WTC11 (cell line): ENCODE measurements at regions not wholly inside any gene's neighbourhood (a gene's known extent, or its start where the extent isn't known, plus 50 kb on each side); places are given as distances from the start of the nearest gene placed in this dataset.

Source experiments
- ATAC-seq: fragments of 200-7000 bp; cut with Tn5 transposase; 2 replicates; pipeline ENCODE4 v1.10.0; 2021; ENCODE audit warnings: mild to moderate bottlenecking, moderate library complexity
- CTCF ChIA-PET: fragments of 300-600 bp; sonication (Branson Sonifier 250); formaldehyde crosslinking; loops from one replicate; lab custom pipeline; 2021; ENCODE audit warnings: antibody characterized with exemption; lab: Charles Lee
- POLR2A ChIA-PET: fragments of 350-600 bp; sonication (Branson Sonifier 250); formaldehyde crosslinking; loops from one replicate; lab custom pipeline; 2021; ENCODE audit warnings: antibody characterized with exemption; lab: Charles Lee
- DNase-seq: peaks from one replicate; pipeline ENCODE4 v3.0.0; 2021; ENCODE audit warnings: low spot score
- H3K27ac Mint-ChIP-seq: 2 replicates; pipeline ENCODE4 v1.8.0; 2021; ENCODE audit warnings: mixed read lengths
- H3K27me3 Mint-ChIP-seq: 2 replicates; pipeline ENCODE4 v1.8.0; 2021; ENCODE audit warnings: low read depth, mild to moderate bottlenecking, moderate library complexity, mixed read lengths
- H3K36me3 Mint-ChIP-seq: 2 replicates; pipeline ENCODE4 v1.8.0; 2021; ENCODE audit warnings: mixed read lengths
- H3K4me1 Mint-ChIP-seq: 2 replicates; pipeline ENCODE4 v1.8.0; 2022; ENCODE audit warnings: mixed read lengths
- H3K4me3 Mint-ChIP-seq: 2 replicates; pipeline ENCODE4 v1.8.0; 2021; ENCODE audit warnings: mild to moderate bottlenecking, moderate library complexity, mixed read lengths
- H3K9me3 Mint-ChIP-seq: 2 replicates; pipeline ENCODE4 v1.8.0; 2021; ENCODE audit warnings: mixed read lengths
- CBFB ChIP-seq: sonication (generic); formaldehyde crosslinking; IDR thresholded peaks from 2 replicates; pipeline ENCODE4 v1.8.1; 2022; ENCODE audit warnings: mild to moderate bottlenecking, low read depth, missing genetic modification reagents
- EMX1 ChIP-seq: fragments of 250-450 bp; sonication (Bioruptor Pico); IDR thresholded peaks from 2 replicates; pipeline ENCODE4 v1.8.0; 2021; ENCODE audit warnings: mild to moderate bottlenecking
- ERG ChIP-seq: fragments of 250-450 bp; sonication (Bioruptor Pico); IDR thresholded peaks from 2 replicates; pipeline ENCODE4 v1.8.0; 2021; ENCODE audit warnings: mild to moderate bottlenecking
- ESRRA ChIP-seq: sonication (generic); formaldehyde crosslinking; IDR thresholded peaks from 2 replicates; pipeline ENCODE4 v1.8.1; 2022; ENCODE audit warnings: mild to moderate bottlenecking, missing genetic modification reagents, borderline replicate concordance
- FOXJ3 ChIP-seq: sonication (generic); formaldehyde crosslinking; IDR thresholded peaks from 2 replicates; pipeline ENCODE4 v1.9.0; 2021; ENCODE audit warnings: missing genetic modification reagents, mild to moderate bottlenecking, borderline replicate concordance
- GABPB1 ChIP-seq: sonication (generic); formaldehyde crosslinking; IDR thresholded peaks from 2 replicates; pipeline ENCODE4 v1.8.1; 2023; ENCODE audit warnings: mild to moderate bottlenecking, missing genetic modification reagents
- PRDM15 ChIP-seq: sonication (generic); formaldehyde crosslinking; IDR thresholded peaks from 2 replicates; pipeline ENCODE4 v1.8.0; 2022; ENCODE audit warnings: missing genetic modification reagents
- RELA ChIP-seq: sonication (generic); formaldehyde crosslinking; IDR thresholded peaks from 2 replicates; pipeline ENCODE4 v1.8.1; 2022; ENCODE audit warnings: missing genetic modification reagents, mild to moderate bottlenecking, borderline replicate concordance
- RORB ChIP-seq: fragments of 250-450 bp; sonication (Bioruptor Pico); IDR thresholded peaks from 2 replicates; pipeline ENCODE4 v1.9.0; 2021; ENCODE audit warnings: mild to moderate bottlenecking
- SMAD4 ChIP-seq: sonication (generic); formaldehyde crosslinking; IDR thresholded peaks from 2 replicates; pipeline ENCODE4 v1.8.0; 2022; ENCODE audit warnings: mild to moderate bottlenecking, missing genetic modification reagents
- SOX15 ChIP-seq: fragments of 250-450 bp; sonication (Bioruptor Pico); IDR thresholded peaks from 2 replicates; pipeline ENCODE4 v1.9.0; 2021; ENCODE audit warnings: mild to moderate bottlenecking
- STAT6 ChIP-seq: sonication (generic); formaldehyde crosslinking; conservative IDR thresholded peaks from 2 replicates; pipeline ENCODE4 v1.8.1; 2023; ENCODE audit warnings: mild to moderate bottlenecking, low read depth, missing genetic modification reagents, moderate library complexity
- ZBTB43 ChIP-seq: sonication (generic); formaldehyde crosslinking; IDR thresholded peaks from 2 replicates; pipeline ENCODE4 v1.8.1; 2023; ENCODE audit warnings: mild to moderate bottlenecking, missing genetic modification reagents
- ZNF219 ChIP-seq: sonication (generic); formaldehyde crosslinking; IDR thresholded peaks from 2 replicates; pipeline ENCODE4 v1.8.0; 2023; ENCODE audit warnings: missing genetic modification reagents, mild to moderate bottlenecking, borderline replicate concordance
- ZNF263 ChIP-seq: sonication (generic); formaldehyde crosslinking; IDR thresholded peaks from 2 replicates; pipeline ENCODE4 v1.8.1; 2022; ENCODE audit warnings: low read depth, mild to moderate bottlenecking, moderate library complexity, missing genetic modification reagents
- ZNF423 ChIP-seq: fragments of 250-450 bp; sonication (Bioruptor Pico); IDR thresholded peaks from 2 replicates; pipeline ENCODE4 v2.1.2; 2022; ENCODE audit warnings: mild to moderate bottlenecking, moderate library complexity
- ZNF425 ChIP-seq: fragments of 250-450 bp; sonication (Bioruptor Pico); conservative IDR thresholded peaks from 2 replicates; pipeline ENCODE4 v1.9.0; 2021; ENCODE audit warnings: mild to moderate bottlenecking
- TF ChIP-seq, protein P1 (sequence below): sonication (generic); formaldehyde crosslinking; conservative IDR thresholded peaks from 2 replicates; pipeline ENCODE4 v1.8.1; 2022; ENCODE audit warnings: mild to moderate bottlenecking, missing genetic modification reagents
- TF ChIP-seq, protein P2 (sequence below): sonication (generic); formaldehyde crosslinking; IDR thresholded peaks from 2 replicates; pipeline ENCODE4 v1.8.1; 2022; ENCODE audit warnings: mild to moderate bottlenecking, missing genetic modification reagents, moderate library complexity, borderline replicate concordance
- TF ChIP-seq, protein P3 (sequence below): fragments of 250-450 bp; sonication (Bioruptor Pico); IDR thresholded peaks from 2 replicates; pipeline ENCODE4 v1.9.0; 2021; ENCODE audit warnings: mild to moderate bottlenecking
- TF ChIP-seq, protein P4 (sequence below): sonication (generic); formaldehyde crosslinking; IDR thresholded peaks from 2 replicates; pipeline ENCODE4 v1.8.1; 2023; ENCODE audit warnings: mild to moderate bottlenecking, missing genetic modification reagents, moderate library complexity

DNA sequence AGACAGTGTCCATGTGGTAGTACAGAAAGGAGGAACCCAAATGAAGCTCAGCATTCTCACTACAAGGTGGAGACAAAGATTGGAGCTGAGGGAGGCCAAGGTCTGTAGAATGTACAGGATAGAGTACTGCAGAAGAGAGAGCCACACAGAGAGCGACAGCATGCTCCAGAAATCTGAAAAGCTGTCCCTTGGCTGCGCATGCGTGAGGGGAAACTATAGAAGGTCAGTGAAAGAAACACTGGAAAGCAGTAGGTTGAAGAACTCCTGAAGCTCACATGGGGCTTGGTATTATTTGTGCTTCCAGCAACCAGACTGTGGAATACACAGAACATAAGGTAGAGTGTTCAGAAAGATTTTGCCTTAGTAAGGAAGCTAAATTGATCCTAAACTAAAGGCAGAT lies 142.5 kb downstream of the TXNL1 start (continued):
- TF ChIP-seq PRDM15 (CRISPR knock-in tag) (no peak), RELA (CRISPR knock-in tag) (no peak), ZBTB43 (no peak), EMX1 (no peak), ZNF425 (CRISPR knock-in tag) (no peak), CBFB (CRISPR knock-in tag) (no peak)

GRCh38 chr18:56493531-56493930 lies 144.9 kb downstream of the TXNL1 start:
- Mint-ChIP-seq H3K27ac (no peak overlapping the region), H3K9me3 (peaks cover 23% of the 10 kb centered on the region), H3K4me3 (no peak overlapping the region), H3K27me3 (no peaks in the 10 kb centered on the region; the same call in 1 of the 2 replicates), H3K4me1 (no peaks in the 10 kb centered on the region; the same call in 1 of the 2 replicates), H3K36me3 (peaks cover 18% of the 10 kb centered on the region)
- POLR2A ChIA-PET, result no interaction called here
- DNase-seq (no peak), ATAC-seq (no peak)
- CTCF ChIA-PET, result no interaction called here
- TF ChIP-seq ESRRA (CRISPR knock-in tag), result no peak
- no peak for TF ChIP-seq ZNF423 (CRISPR knock-in tag)
- TF ChIP-seq ZNF219 (CRISPR knock-in tag), result no peak
- TF ChIP-seq FOXJ3, result no peak
- TF ChIP-seq, protein P1, sequence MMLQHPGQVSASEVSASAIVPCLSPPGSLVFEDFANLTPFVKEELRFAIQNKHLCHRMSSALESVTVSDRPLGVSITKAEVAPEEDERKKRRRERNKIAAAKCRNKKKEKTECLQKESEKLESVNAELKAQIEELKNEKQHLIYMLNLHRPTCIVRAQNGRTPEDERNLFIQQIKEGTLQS (CRISPR knock-in tag), result no peak
- no peak for TF ChIP-seq STAT6 (CRISPR knock-in tag)
- TF ChIP-seq ZNF263 (CRISPR knock-in tag), result no peak
- no peak for TF ChIP-seq CBFB (CRISPR knock-in tag)
- TF ChIP-seq EMX1, result no peak
- no peak for TF ChIP-seq ERG (CRISPR knock-in tag)
- no peak for TF ChIP-seq RORB (CRISPR knock-in tag)
- TF ChIP-seq, protein P2, sequence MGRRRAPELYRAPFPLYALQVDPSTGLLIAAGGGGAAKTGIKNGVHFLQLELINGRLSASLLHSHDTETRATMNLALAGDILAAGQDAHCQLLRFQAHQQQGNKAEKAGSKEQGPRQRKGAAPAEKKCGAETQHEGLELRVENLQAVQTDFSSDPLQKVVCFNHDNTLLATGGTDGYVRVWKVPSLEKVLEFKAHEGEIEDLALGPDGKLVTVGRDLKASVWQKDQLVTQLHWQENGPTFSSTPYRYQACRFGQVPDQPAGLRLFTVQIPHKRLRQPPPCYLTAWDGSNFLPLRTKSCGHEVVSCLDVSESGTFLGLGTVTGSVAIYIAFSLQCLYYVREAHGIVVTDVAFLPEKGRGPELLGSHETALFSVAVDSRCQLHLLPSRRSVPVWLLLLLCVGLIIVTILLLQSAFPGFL (CRISPR knock-in tag), result no peak
- no peak for TF ChIP-seq GABPB1 (CRISPR knock-in tag)
- TF ChIP-seq SMAD4 (CRISPR knock-in tag), result no peak
- TF ChIP-seq, protein P3, sequence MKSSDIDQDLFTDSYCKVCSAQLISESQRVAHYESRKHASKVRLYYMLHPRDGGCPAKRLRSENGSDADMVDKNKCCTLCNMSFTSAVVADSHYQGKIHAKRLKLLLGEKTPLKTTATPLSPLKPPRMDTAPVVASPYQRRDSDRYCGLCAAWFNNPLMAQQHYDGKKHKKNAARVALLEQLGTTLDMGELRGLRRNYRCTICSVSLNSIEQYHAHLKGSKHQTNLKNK (CRISPR knock-in tag), result no peak
- TF ChIP-seq, protein P4, sequence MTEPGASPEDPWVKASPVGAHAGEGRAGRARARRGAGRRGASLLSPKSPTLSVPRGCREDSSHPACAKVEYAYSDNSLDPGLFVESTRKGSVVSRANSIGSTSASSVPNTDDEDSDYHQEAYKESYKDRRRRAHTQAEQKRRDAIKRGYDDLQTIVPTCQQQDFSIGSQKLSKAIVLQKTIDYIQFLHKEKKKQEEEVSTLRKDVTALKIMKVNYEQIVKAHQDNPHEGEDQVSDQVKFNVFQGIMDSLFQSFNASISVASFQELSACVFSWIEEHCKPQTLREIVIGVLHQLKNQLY (CRISPR knock-in tag), result no peak
- TF ChIP-seq SOX15 (CRISPR knock-in tag), result no peak
